CD4-positive, alpha-beta T cell treated with Interleukin-10 for 1 hour (primary cell): ENCODE measurements at regions not wholly inside any gene's neighbourhood (a gene's known extent, or its start where the extent isn't known, plus 50 kb on each side); places are given as distances from the start of the nearest gene placed in this dataset.
"Not testable (repeated sequence)": the region's sequence is repeated elsewhere in the genome, so short reads cannot be mapped to it uniquely, and the experiment has no call there.

Experiments used
- DNase-seq: peaks from one replicate; pipeline ENCODE4 v3.0.0-alpha.2; 2020

DNA sequence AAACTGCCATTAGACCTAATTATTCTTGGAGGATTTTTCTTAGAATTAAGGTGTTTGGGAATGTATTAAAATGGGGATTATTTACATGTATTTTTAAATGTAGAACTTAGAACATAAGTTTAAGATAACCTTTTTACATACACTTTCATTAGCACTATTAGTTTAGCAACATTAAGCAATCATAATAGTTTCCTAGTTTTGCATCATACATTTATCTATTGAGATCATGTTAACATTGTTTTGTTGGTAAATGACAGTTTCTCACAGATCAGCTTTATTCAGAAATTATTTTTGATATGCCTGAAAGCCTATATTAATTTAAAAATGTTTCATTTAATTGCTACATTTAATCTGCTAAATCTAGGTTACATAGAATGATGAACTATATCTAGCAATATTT is 189.7 kb upstream of the PPP1R3A start:
- DNase-seq = no peak

GRCh38 chr7:114107522-114107921 is 188.7 kb upstream of the PPP1R3A start:
- DNase-seq = no peak

DNA sequence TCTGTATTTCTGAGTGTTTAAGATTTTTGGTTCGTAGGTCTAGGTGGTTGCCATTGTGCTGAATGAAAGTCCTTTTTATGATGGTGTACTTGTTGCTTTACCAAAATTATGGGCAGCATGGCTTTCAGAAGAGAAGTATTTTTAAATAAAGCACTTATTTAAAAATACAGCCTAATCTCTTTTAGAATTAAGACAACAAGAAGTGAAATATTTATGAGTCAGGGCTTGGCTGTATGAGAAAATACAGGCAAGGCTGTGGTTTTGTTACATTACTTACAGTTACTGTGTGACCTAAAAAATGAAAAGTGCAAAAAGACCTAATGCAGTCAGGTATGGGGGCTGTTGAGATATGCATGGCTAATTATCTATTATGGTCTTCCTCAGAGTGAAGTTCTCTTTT is 185.2 kb upstream of the PPP1R3A start:
- no peak for DNase-seq

GRCh38 chr7:114102996-114103395 is 184.2 kb upstream of the PPP1R3A start:
- DNase-seq = no peak

DNA sequence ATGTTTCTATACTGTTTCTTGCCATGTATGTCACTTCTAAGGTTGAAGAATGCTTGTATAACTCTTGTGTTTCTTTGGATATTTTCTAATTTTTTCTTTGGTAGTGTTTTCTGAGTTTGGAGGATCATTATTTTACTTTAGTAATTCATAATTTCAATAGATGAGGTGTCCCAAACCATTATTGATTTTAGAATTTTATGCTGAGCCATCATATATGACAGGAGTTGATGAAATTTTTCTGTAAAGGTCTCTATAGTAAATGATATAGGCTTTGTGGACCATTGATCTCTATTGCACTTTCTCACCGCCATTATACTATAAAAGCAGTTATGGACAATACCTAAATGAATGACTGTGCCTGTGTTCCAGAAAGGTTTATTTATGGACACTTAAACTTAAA is 183.3 kb upstream of the PPP1R3A start:
- no peak for DNase-seq

- DNase-seq = no peak
These were observed 182.0 kb upstream of the PPP1R3A start for GRCh38 chr7:114100810-114101209.

DNA sequence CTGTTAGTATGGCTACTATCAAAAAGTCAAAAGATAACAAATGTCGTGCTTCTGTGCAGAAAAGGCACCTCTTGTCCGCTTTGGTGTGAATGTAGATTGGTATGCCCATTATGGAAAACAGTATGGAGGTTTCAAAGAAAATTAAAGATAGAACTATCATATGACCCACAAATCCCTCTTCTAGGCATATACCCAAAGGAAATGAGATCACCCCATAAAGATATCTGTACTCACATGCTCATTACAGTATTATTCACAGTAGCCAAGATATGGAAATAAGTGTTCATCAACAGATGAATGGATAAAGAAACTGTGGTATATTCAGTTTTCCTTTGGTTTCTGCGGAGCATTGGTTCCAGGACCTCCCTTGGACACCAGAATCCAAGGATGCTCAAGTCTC is 180.5 kb upstream of the PPP1R3A start:
- no peak for DNase-seq

GRCh38 chr7:114095885-114096284 is 177.1 kb upstream of the PPP1R3A start:
- DNase-seq = no peak

GRCh38 chr7:114088470-114088940 is 169.7 kb upstream of the PPP1R3A start:
- no peak for DNase-seq

GRCh38 chr7:114087653-114088469 is 169.1 kb upstream of the PPP1R3A start:
- no peak for DNase-seq

DNA sequence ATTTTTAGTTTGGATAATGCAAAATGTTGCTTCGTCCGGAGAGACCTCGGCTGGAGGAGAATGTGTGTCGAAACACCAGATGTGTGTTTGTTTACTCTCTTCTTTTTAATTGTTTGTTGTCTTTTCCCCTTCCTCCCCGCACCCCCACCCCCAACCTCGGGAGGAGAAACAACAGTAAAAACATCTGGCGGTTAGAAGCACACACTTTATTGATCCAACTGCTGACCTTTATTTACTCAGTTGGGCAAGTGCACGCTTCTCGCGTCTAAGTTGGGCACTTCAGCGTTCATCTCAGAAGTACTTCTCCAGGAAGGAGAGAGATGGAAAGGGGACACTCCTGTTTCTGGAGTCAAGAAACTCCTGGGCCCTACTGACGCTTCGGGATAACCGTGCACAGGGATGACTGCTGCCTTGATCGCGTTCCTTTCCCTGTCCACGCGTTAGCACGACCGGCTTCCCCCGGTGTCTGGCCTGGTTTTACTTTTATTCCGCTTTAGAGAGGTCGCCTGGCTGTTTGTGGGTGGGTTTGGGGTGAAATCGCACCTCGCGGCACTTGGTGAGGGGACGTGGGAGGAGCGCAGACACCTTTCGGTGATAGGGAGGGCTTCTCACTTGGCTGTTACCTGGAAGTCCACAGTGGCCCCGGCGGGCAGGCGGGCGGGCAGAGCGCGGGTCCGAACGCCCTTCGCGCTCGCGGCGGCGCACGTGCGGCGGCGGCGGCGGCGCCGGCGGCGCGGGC is 168.3 kb upstream of the PPP1R3A start:
- no peak for DNase-seq

DNA sequence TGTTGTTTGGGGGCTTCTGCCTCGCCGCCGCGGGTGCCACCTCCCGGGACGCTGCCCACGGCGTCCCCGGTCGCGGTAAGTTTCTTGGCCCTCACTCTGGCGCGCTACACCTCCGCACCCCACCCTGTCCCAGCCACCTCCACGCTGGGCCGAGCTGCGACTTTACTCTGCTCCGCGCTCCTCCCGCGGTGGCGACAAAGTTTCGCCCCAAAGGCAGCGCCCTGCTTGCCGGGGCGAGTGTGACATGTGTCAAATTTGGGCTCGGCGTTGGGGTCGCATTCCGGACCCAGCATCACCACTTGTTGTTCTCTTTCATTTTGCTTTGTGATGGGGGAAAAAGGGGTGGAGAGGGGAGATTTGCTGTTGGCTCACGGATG is 167.7 kb upstream of the PPP1R3A start:
- DNase-seq = no peak

DNA sequence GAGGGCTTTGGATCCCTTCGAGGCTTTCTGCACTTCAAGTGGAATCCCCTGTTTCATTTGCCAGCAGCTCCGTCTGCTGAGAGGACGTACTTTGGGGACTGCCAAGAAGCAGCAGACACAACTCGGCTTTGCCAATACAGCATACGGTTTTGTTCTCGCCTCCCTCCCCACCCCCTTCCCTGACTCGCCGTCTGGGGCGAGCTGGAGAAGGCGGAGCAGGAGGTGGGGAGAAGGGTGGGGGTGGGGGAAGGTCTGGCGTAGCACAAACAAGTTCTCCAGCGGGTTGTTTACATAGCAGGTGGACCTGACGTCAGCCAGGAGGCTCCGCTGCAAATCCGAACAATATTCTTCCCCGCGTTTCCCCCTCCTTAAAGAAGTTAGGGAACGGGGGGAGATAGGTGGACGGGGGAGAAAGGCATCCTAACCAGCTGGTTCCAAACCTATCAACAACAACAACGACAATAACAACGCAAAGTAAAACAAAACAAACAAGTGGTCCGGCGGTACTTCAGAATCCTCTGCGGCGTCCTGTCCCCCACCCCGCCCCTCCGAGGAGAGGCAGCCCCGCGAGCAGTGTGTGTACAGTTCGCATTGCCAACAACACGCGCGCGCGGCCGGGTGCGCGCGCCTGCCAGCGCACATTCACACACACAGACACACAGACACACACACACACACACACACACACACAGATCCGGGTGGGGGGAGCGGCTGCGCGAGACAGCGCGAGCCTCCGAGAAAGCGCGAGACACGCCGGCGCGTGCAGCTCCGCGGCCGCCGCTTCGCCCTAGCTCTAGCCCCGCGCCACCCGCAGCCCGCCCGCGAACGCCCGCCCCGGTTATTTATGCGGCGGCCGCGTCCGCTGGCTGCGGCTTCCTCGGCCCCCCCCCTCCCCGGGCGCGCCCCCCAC is 167.0 kb upstream of the PPP1R3A start:
- DNase-seq = peak; percentile 40

DNA sequence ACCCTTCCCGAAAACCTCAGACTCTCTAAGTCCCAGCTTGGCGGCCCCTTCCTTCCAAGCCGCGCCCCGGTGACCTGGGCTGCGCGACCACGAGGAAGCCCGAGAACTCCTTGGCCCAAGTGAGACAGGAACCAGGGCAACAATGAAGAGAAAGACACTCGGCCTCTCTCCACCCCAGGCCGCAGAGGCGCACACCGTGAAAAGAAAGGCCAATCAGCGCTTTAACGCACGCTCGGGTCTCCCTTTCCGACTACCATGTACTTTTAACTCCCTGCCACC is 166.4 kb upstream of the PPP1R3A start:
- DNase-seq = no peak

- no peak for DNase-seq
These were observed 165.9 kb upstream of the PPP1R3A start for GRCh38 chr7:114084472-114085312.

DNA sequence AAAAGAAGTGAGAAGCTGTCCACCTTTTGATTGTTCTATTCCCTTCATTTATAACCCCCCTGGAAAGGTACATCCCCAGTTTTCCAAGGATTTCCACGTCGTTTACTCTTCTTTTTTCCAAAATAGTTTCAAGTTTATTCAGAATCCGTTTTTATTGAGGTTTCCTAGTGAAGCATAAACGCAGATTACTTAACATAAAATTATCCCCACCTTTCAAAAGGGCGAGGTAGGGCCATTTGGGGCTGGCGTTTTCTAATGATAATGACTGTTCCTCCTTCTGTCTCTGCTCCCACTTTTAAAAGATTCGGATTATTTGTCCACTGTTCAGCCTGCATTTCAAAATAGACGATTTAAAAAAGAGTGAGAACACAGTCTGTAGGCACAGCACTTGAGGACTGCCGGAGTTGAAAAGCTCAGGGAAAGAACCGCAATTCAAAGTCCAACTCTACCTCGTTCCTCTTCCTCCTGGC is 165.2 kb upstream of the PPP1R3A start:
- no peak for DNase-seq

GRCh38 chr7:114083166-114084001 is 164.6 kb upstream of the PPP1R3A start:
- no peak for DNase-seq

DNA sequence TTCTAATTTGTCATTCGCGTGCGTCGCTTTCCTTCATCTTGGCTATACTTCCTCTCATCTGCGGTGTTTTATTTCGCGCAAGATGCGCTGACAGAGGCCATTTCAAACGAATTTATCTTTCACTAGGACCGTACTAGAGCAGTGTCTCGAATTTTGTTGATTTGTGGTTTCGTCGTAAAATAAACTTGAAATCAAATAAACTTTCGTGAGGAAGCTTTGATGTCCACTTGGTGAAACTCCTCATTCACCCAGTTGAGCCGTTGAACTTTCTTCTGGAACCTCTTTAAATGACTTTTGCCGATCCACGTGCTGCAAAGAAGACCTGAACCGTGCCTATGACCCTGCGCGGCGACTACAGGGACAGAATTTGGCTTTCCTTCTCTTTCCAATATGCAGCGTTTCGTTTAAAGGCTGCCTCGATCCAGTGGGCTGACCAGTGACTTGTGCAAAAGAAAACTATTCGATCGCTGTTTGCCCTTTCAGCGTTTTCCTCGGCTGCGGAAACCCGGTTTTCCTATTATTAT is 163.9 kb upstream of the PPP1R3A start:
- no peak for DNase-seq

GRCh38 chr7:114081606-114082425 is 163.0 kb upstream of the PPP1R3A start:
- DNase-seq = peak; percentile 44

DNA sequence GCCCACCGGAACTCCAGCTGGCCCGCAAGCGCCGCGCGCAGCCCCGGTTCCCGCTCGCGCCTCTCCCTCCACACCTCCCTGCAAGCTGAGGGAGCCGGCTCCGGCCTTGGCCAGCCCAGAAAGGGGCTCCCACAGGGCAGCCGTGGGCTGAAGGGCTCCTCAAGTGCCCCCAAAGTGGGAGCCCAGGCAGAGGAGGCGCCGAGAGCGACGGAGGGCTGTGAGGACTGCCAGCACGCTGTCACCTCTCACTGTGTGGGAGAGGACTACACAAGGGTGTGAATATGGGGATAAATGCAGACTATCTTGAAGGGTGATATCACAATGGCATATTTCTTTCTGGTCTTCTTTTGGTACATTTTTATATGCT is 158.3 kb upstream of the PPP1R3A start:
- not testable (repeated sequence) for DNase-seq
